Caco-2 (cell line): ENCODE measurements at regions not wholly inside any gene's neighbourhood (a gene's known extent, or its start where the extent isn't known, plus 50 kb on each side); places are given as distances from the start of the nearest gene placed in this dataset.

ENCODE experiments used
- BruUV-seq: library from RNA; stranded (reverse); fragments of 400-500 nt; replicated peaks from 2 replicates; lab custom pipeline; 2021; lab: Mats Ljungman, UMichigan
- CTCF ChIA-PET: fragments of 300-600 bp; sonication (Branson Sonifier 250); formaldehyde crosslinking; loops from one replicate; lab custom pipeline; 2022; ENCODE audit warnings: antibody characterized with exemption; lab: Charles Lee
- POLR2A ChIA-PET: fragments of 300-600 bp; sonication (Branson Sonifier 250); formaldehyde crosslinking; loops from one replicate; lab custom pipeline; 2022; ENCODE audit warnings: antibody characterized with exemption; lab: Charles Lee
- DNase-seq, 2 experiments: peaks; one replicate each; pipeline versions ENCODE4 v3.0.0 to v3.0.0-alpha.2; 2020 to 2022
- H3K27me3 ChIP-seq: replicated peaks from 2 replicates; pipeline ENCODE4 v1.6.0; 2011; ENCODE audit warnings: low read length; ENCODE audit not compliant: control insufficient read depth, insufficient read depth
- H3K36me3 ChIP-seq: 2 replicates; pipeline ENCODE4 v1.5.1; 2011; ENCODE audit warnings: low read length; ENCODE audit not compliant: control insufficient read depth, insufficient read depth
- H3K4me1 ChIP-seq: fragments of 250-450 bp; sonication (Bioruptor Pico); 2 replicates; pipeline ENCODE4 v1.5.1; 2020; ENCODE audit warnings: mild to moderate bottlenecking
- H3K4me3 ChIP-seq: 2 replicates; pipeline ENCODE4 v1.5.1; 2011; ENCODE audit warnings: low read depth, mild to moderate bottlenecking, control low read depth, low read length
- H3K9me3 ChIP-seq: fragments of 250-450 bp; sonication (Bioruptor Pico); 2 replicates; pipeline ENCODE4 v1.5.1; 2020; ENCODE audit warnings: mild to moderate bottlenecking, moderate library complexity
- H3K27ac Mint-ChIP-seq: one replicate; pipeline ENCODE4 v1.8.0; 2022; ENCODE audit warnings: mixed read lengths; ENCODE audit not compliant: unreplicated experiment
- H3K27me3 Mint-ChIP-seq: one replicate; pipeline ENCODE4 v1.8.0; 2022; ENCODE audit warnings: mixed read lengths; ENCODE audit not compliant: insufficient read depth, unreplicated experiment
- H3K36me3 Mint-ChIP-seq: one replicate; pipeline ENCODE4 v1.8.0; 2022; ENCODE audit warnings: mild to moderate bottlenecking, mixed read lengths; ENCODE audit not compliant: insufficient read depth, unreplicated experiment
- H3K4me1 Mint-ChIP-seq: one replicate; pipeline ENCODE4 v1.8.0; 2022; ENCODE audit warnings: low read depth, mixed read lengths; ENCODE audit not compliant: unreplicated experiment
- H3K4me3 Mint-ChIP-seq: one replicate; pipeline ENCODE4 v1.8.0; 2022; ENCODE audit warnings: mild to moderate bottlenecking, moderate library complexity, mixed read lengths; ENCODE audit not compliant: unreplicated experiment
- H3K9me3 Mint-ChIP-seq: one replicate; pipeline ENCODE4 v1.8.0; 2022; ENCODE audit warnings: mixed read lengths; ENCODE audit not compliant: unreplicated experiment
- intact Hi-C: fragments of 100-400 bp; cut with micrococcal nuclease; formaldehyde crosslinking; loops from one replicate; pipeline ENCODE4 v1.10.0; 2022; ENCODE audit not compliant: unreplicated experiment
- TF ChIP-seq, protein P1 (sequence below), 2 experiments: fragments of 200-600 bp in 1 of 2; IDR thresholded peaks; 1 replicate in 1 of 2; 2 replicates in 1 of 2; pipeline versions ENCODE4 v1.5.1 to v1.8.0; 2011 to 2022; ENCODE audit warnings: antibody characterized with exemption in 1 of 2, control low read depth in 1 of 2, inconsistent platforms in 1 of 2, low read depth in 1 of 2, low read length in 1 of 2, mild to moderate bottlenecking in 1 of 2, moderate library complexity in 1 of 2; ENCODE audit not compliant: insufficient read depth in 1 of 2, severe bottlenecking in 1 of 2, unreplicated experiment in 1 of 2

- Mint-ChIP-seq H3K36me3 (no peaks in the 10 kb centered on the region), H3K4me3 (no peak overlapping the region), H3K9me3 (no peaks in the 10 kb centered on the region), H3K27ac (no peak overlapping the region), H3K4me1 (no peaks in the 10 kb centered on the region), H3K27me3 (no peaks in the 10 kb centered on the region)
- ChIA-PET CTCF (no interaction called here), POLR2A (no interaction called here)
- intact Hi-C loops = no loop called here
- Histone ChIP-seq H3K4me3 (no peak overlapping the region), H3K4me1 (no peaks in the 10 kb centered on the region), H3K27me3 (no peaks in the 10 kb centered on the region), H3K9me3 (no peaks in the 10 kb centered on the region), H3K36me3 (no peaks in the 10 kb centered on the region)
- no TSS peak for BruUV-seq
- TF ChIP-seq, protein P1, sequence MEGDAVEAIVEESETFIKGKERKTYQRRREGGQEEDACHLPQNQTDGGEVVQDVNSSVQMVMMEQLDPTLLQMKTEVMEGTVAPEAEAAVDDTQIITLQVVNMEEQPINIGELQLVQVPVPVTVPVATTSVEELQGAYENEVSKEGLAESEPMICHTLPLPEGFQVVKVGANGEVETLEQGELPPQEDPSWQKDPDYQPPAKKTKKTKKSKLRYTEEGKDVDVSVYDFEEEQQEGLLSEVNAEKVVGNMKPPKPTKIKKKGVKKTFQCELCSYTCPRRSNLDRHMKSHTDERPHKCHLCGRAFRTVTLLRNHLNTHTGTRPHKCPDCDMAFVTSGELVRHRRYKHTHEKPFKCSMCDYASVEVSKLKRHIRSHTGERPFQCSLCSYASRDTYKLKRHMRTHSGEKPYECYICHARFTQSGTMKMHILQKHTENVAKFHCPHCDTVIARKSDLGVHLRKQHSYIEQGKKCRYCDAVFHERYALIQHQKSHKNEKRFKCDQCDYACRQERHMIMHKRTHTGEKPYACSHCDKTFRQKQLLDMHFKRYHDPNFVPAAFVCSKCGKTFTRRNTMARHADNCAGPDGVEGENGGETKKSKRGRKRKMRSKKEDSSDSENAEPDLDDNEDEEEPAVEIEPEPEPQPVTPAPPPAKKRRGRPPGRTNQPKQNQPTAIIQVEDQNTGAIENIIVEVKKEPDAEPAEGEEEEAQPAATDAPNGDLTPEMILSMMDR (IDR thresholded peaks at IDR 0.05; ENCODE audit: insufficient read depth in 1 of 2, low read depth in 1 of 2, low read length in 1 of 2, severe bottlenecking in 1 of 2, unreplicated experiment in 1 of 2) = no peak
- DNase-seq = no peak
Measured at GRCh38 chr12:78328524-78328923, 497.8 kb downstream of the NAV3 start.

DNA sequence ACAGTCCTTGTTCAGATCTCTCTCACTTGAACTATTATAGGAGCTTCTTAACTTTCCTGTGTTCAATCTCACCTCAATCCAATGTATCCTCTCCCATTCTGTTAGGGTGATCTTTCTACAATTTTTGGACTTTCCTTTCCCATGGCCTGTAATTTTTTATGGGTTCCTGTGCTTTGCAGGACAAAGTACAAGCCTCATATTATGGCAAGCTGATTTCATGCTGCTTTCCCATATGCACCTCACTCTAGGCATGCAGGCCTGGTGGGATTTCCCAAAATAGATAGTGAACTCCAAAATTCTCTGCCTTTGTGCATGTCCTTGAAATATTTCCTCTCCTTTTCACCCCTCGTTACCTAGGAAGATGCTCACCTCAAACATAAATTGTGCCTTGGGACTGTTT lies 499.4 kb downstream of the NAV3 start:
- CTCF ChIA-PET = no interaction called here
- no peak overlapping the region for H3K27ac Mint-ChIP-seq
- no peak overlapping the region for H3K4me3 ChIP-seq
- POLR2A ChIA-PET = no interaction called here
- no peaks in the 10 kb centered on the region for H3K27me3 Mint-ChIP-seq
- H3K4me1 ChIP-seq = no peaks in the 10 kb centered on the region
- H3K4me3 Mint-ChIP-seq = no peak overlapping the region
- H3K9me3 Mint-ChIP-seq = no peaks in the 10 kb centered on the region
- TF ChIP-seq, protein P1 (IDR thresholded peaks at IDR 0.05; ENCODE audit: insufficient read depth in 1 of 2, low read depth in 1 of 2, low read length in 1 of 2, severe bottlenecking in 1 of 2, unreplicated experiment in 1 of 2) = no peak
- no peaks in the 10 kb centered on the region; the same call in 1 of the 2 replicates for H3K9me3 ChIP-seq
- intact Hi-C loops = no loop called here
- H3K4me1 Mint-ChIP-seq = no peaks in the 10 kb centered on the region
- no TSS peak for BruUV-seq
- DNase-seq = no peak
- no peaks in the 10 kb centered on the region for H3K27me3 ChIP-seq
- no peaks in the 10 kb centered on the region for H3K36me3 Mint-ChIP-seq
- H3K36me3 ChIP-seq = no peaks in the 10 kb centered on the region

DNA sequence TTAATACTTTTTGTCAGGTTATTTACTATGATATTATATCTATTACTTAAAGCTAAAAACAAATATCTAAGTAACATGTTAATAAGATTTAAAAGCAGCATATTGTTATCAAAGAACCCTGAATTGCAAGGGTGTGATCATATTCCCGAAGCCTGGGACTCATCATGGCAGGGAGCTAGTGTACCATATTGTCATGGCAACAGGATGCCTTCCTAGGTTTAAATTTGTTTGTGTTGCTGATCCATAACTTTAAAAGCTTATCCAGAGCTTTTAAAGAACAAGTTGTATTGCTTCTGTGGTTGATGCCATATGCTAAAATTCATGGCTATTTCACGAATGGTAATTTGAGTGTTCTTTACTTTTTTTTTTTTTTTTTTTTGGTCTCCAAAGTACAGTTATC lies 500.5 kb downstream of the NAV3 start:
- no peak for DNase-seq
- ChIA-PET POLR2A (no interaction called here), CTCF (no interaction called here)
- H3K36me3 ChIP-seq = no peaks in the 10 kb centered on the region
- no peak overlapping the region for H3K4me3 Mint-ChIP-seq
- H3K27me3 ChIP-seq = no peaks in the 10 kb centered on the region
- H3K27me3 Mint-ChIP-seq = no peaks in the 10 kb centered on the region
- H3K27ac Mint-ChIP-seq = no peak overlapping the region
- no peaks in the 10 kb centered on the region for H3K9me3 Mint-ChIP-seq
- BruUV-seq = no TSS peak
- H3K4me1 Mint-ChIP-seq = no peaks in the 10 kb centered on the region
- H3K4me3 ChIP-seq = no peak overlapping the region
- H3K9me3 ChIP-seq = no peaks in the 10 kb centered on the region; the same call in 1 of the 2 replicates
- H3K36me3 Mint-ChIP-seq = no peaks in the 10 kb centered on the region
- intact Hi-C loops = no loop called here
- H3K4me1 ChIP-seq = no peaks in the 10 kb centered on the region
- TF ChIP-seq, protein P1 (IDR thresholded peaks at IDR 0.05; ENCODE audit: insufficient read depth in 1 of 2, low read depth in 1 of 2, low read length in 1 of 2, severe bottlenecking in 1 of 2, unreplicated experiment in 1 of 2) = no peak
